ENCODE measurements at regions not wholly inside any gene's neighbourhood (a gene's known extent, or its start where the extent isn't known, plus 50 kb on each side); places are given as distances from the start of the nearest gene placed in this dataset.
"Not testable (repeated sequence)": the region's sequence is repeated elsewhere in the genome, so short reads cannot be mapped to it uniquely, and the experiment has no call there.

GRCh38 chr10:16193241-16193640 lies 243.6 kb upstream of the PTER start:
- DNase-seq (ENCODE audit: insufficient read length, low spot score) (no peak), FAIRE-seq (peak; percentile 86)
- TF ChIP-seq CTCF (IDR thresholded peaks at IDR 0.05; ENCODE audit: insufficient read depth, missing control alignments): no peak

- no peak for TF ChIP-seq CTCF (IDR thresholded peaks at IDR 0.05; ENCODE audit: insufficient read depth, missing control alignments)
- FAIRE-seq: no peak
- DNase-seq (ENCODE audit: insufficient read length, low spot score): no peak
Measured at GRCh38 chr10:16195178-16195769, 241.5 kb upstream of the PTER start.

- TF ChIP-seq CTCF (IDR thresholded peaks at IDR 0.05; ENCODE audit: insufficient read depth, missing control alignments): no peak
- FAIRE-seq (no peak), DNase-seq (ENCODE audit: insufficient read length, low spot score) (no peak)
Measured at GRCh38 chr10:16195894-16196293, 240.9 kb upstream of the PTER start.

- DNase-seq (ENCODE audit: insufficient read length, low spot score) (no peak), FAIRE-seq (no peak)
- TF ChIP-seq CTCF (IDR thresholded peaks at IDR 0.05; ENCODE audit: insufficient read depth, missing control alignments): no peak
Measured at GRCh38 chr10:16199216-16199615, 237.6 kb upstream of the PTER start.

GRCh38 chr10:16223618-16224017 lies 213.2 kb upstream of the PTER start:
- not testable (repeated sequence) for DNase-seq (ENCODE audit: insufficient read length, low spot score); FAIRE-seq

- DNase-seq (ENCODE audit: insufficient read length, low spot score) (no peak), FAIRE-seq (no peak)
- TF ChIP-seq CTCF (IDR thresholded peaks at IDR 0.05; ENCODE audit: insufficient read depth, missing control alignments): no peak
Measured at GRCh38 chr10:16227674-16228073, 209.1 kb upstream of the PTER start.

- TF ChIP-seq CTCF (IDR thresholded peaks at IDR 0.05; ENCODE audit: insufficient read depth, missing control alignments): no peak
- DNase-seq (ENCODE audit: insufficient read length, low spot score) (peak; percentile 17), FAIRE-seq (no peak)
Measured at GRCh38 chr10:16231176-16231575, 205.6 kb upstream of the PTER start.
